Germinal center (tissue), 1 donor: ENCODE measurements at regions not wholly inside any gene's neighbourhood (a gene's known extent, or its start where the extent isn't known, plus 50 kb on each side); places are given as distances from the start of the nearest gene placed in this dataset.
"Not testable (repeated sequence)": the region's sequence is repeated elsewhere in the genome, so short reads cannot be mapped to it uniquely, and the experiment has no call there.

Experiments
- DNase-seq: peaks from one replicate; pipeline ENCODE4 v3.0.0; 2012; ENCODE audit warnings: mixed read lengths, low spot score

GRCh38 chr5:18799482-18800128 lies 1165.3 kb downstream of the TAF11L14 start:
- no peak for DNase-seq

- DNase-seq, result no peak
These were observed 1166.2 kb downstream of the TAF11L14 start for GRCh38 chr5:18800293-18801025.

GRCh38 chr5:18801413-18801812 lies 1167.2 kb downstream of the TAF11L14 start:
- not testable (repeated sequence) for DNase-seq

- no peak for DNase-seq
These were observed 1168.1 kb downstream of the TAF11L14 start for GRCh38 chr5:18802336-18802735.

- DNase-seq, result no peak
These were observed 1171.1 kb downstream of the TAF11L14 start for GRCh38 chr5:18805376-18805775.

- DNase-seq, result no peak
These were observed 1173.2 kb downstream of the TAF11L14 start for GRCh38 chr5:18807256-18808149.

- no peak for DNase-seq
These were observed 1176.3 kb downstream of the CDH18 start for GRCh38 chr5:18811661-18812060.

GRCh38 chr5:18828351-18828750 lies 1159.6 kb downstream of the CDH18 start:
- DNase-seq, result no peak

- no peak for DNase-seq
These were observed 1158.5 kb downstream of the CDH18 start for GRCh38 chr5:18829539-18829938.

GRCh38 chr5:18850216-18850615 lies 1137.8 kb downstream of the CDH18 start:
- no peak for DNase-seq

- DNase-seq, result no peak
These were observed 1115.0 kb downstream of the CDH18 start for GRCh38 chr5:18872978-18873377.

- DNase-seq, result no peak
These were observed 1111.4 kb downstream of the CDH18 start for GRCh38 chr5:18876565-18876964.

- DNase-seq, result no peak
These were observed 1106.4 kb downstream of the CDH18 start for GRCh38 chr5:18881615-18882014.

GRCh38 chr5:18882154-18882553 lies 1105.8 kb downstream of the CDH18 start:
- no peak for DNase-seq

- DNase-seq, result no peak
These were observed 1099.2 kb downstream of the CDH18 start for GRCh38 chr5:18888821-18889220.

GRCh38 chr5:18900644-18901043 lies 1087.4 kb downstream of the CDH18 start:
- no peak for DNase-seq

- DNase-seq, result no peak
These were observed 1067.0 kb downstream of the CDH18 start for GRCh38 chr5:18920966-18921365.

- no peak for DNase-seq
These were observed 1055.9 kb downstream of the CDH18 start for GRCh38 chr5:18932081-18932480.

GRCh38 chr5:18944771-18945170 lies 1043.2 kb downstream of the CDH18 start:
- no peak for DNase-seq

- DNase-seq, result no peak
These were observed 1033.8 kb downstream of the CDH18 start for GRCh38 chr5:18954239-18954638.

- DNase-seq, result no peak
These were observed 1028.5 kb downstream of the CDH18 start for GRCh38 chr5:18959535-18959934.

- no peak for DNase-seq
These were observed 1026.8 kb downstream of the CDH18 start for GRCh38 chr5:18961234-18961633.

- no peak for DNase-seq
These were observed 1022.1 kb downstream of the CDH18 start for GRCh38 chr5:18965893-18966292.
